ENCODE measurements at regions not wholly inside any gene's neighbourhood (a gene's known extent, or its start where the extent isn't known, plus 50 kb on each side); places are given as distances from the start of the nearest gene placed in this dataset.
A peak's percentile ranks its signal among the peaks of the same experiment; 100 is the strongest.

- intact Hi-C loops (cut with DNase I), result loop anchor here in 7 of 10 donors (2.0 to 10.0 kb wide), 5 partner anchors 69 to 341 kb away; partner anchors contain the start of gene SVIL (in 1 of the 7)
- ATAC-seq, result no peak
- no peak overlapping the region for H3K27ac ChIP-seq
Measured at GRCh38 chr10:29856295-29856694, 203.1 kb downstream of the JCAD start.

GRCh38 chr10:29853913-29854312 lies 205.5 kb downstream of the JCAD start:
- peaks cover 0 to 27% (median 12%) of the 10 kb centered on the region in 12 donors for H3K4me1 ChIP-seq
- no peaks in the 10 kb centered on the region for H3K27me3 ChIP-seq
- H3K36me3 ChIP-seq, result no peaks in the 10 kb centered on the region
- intact Hi-C loops (cut with DNase I), result loop anchor here in 4 of 10 donors (5.0 to 10.0 kb wide), 3 partner anchors 117 to 339 kb away; no protein-coding TSS in a partner anchor
- H3K4me3 ChIP-seq, result no peak overlapping the region
- ATAC-seq (no peak), DNase-seq (no peak)
- 90 to 97% (median 93%) methylated on average over 4 of the region's 4 CpGs for WGBS, 4 donors
- no peak overlapping the region for H3K27ac ChIP-seq
- TF ChIP-seq, protein P1, sequence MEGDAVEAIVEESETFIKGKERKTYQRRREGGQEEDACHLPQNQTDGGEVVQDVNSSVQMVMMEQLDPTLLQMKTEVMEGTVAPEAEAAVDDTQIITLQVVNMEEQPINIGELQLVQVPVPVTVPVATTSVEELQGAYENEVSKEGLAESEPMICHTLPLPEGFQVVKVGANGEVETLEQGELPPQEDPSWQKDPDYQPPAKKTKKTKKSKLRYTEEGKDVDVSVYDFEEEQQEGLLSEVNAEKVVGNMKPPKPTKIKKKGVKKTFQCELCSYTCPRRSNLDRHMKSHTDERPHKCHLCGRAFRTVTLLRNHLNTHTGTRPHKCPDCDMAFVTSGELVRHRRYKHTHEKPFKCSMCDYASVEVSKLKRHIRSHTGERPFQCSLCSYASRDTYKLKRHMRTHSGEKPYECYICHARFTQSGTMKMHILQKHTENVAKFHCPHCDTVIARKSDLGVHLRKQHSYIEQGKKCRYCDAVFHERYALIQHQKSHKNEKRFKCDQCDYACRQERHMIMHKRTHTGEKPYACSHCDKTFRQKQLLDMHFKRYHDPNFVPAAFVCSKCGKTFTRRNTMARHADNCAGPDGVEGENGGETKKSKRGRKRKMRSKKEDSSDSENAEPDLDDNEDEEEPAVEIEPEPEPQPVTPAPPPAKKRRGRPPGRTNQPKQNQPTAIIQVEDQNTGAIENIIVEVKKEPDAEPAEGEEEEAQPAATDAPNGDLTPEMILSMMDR (IDR thresholded peaks at IDR 0.05), result no peak
- TF ChIP-seq POLR2A (IDR thresholded peaks at IDR 0.05), result no peak
- H3K9me3 ChIP-seq, result no peaks in the 10 kb centered on the region

More at GRCh38 chr10:29856295-29856694, 203.1 kb downstream of the JCAD start:
- Histone ChIP-seq H3K36me3 (no peaks in the 10 kb centered on the region), H3K9me3 (no peaks in the 10 kb centered on the region), H3K4me1 (peaks cover 0 to 12% (median 3%) of the 10 kb centered on the region in 12 donors), H3K27me3 (no peaks in the 10 kb centered on the region), H3K4me3 (no peak overlapping the region)
- WGBS, 4 donors, result 94 to 97% (median 95%) methylated on average over 3 of the region's 3 CpGs
- TF ChIP-seq, protein P1 (IDR thresholded peaks at IDR 0.05), result no peak
- DNase-seq, result no peak

GRCh38 chr10:29851241-29851640 lies 208.1 kb downstream of the JCAD start:
- H3K27me3 ChIP-seq, result no peaks in the 10 kb centered on the region
- no peaks in the 10 kb centered on the region for H3K36me3 ChIP-seq
- ATAC-seq (peak in 1 of 4 donors; percentile 45), DNase-seq (no peak)
- TF ChIP-seq, protein P1 (IDR thresholded peaks at IDR 0.05), result no peak
- no peak for TF ChIP-seq POLR2A (IDR thresholded peaks at IDR 0.05)
- intact Hi-C loops (cut with DNase I), result loop anchor here in 4 of 10 donors (5.0 to 10.0 kb wide), 3 partner anchors 114 to 336 kb away; no protein-coding TSS in a partner anchor
- WGBS, 4 donors, result 57 to 67% (median 64%) methylated on average over 5 of the region's 5 CpGs
- H3K27ac ChIP-seq, result peak overlapping the region in 2 of 12 donors; percentile 31 to 79
- H3K9me3 ChIP-seq, result no peaks in the 10 kb centered on the region
- H3K4me1 ChIP-seq, result peaks cover 0 to 22% (median 8%) of the 10 kb centered on the region in 12 donors
- no peak overlapping the region for H3K4me3 ChIP-seq

DNA sequence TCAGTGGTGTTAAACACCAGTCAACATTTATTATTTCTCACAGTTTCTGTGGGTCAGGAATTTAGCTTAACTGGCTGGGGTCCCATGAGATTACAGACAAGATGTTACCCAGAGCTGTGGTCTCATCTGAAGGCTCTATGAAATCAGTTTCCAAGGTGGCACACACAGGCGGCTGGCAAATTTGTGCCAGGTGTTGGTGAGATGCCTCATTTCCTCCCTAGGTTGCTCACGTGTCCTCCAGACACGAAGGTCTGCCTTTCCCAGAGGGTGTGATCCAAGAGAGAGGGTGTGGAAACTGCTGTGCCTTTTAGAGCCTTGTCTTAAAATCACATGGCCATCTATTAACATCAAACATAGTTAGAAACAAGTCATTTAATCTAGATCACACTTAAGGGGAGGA lies 209.0 kb downstream of the JCAD start:
- Histone ChIP-seq H3K9me3 (peaks cover 0 to 3% (median 0%) of the 10 kb centered on the region in 12 donors), H3K27ac (peak overlapping the region in 4 of 12 donors; percentile 7 to 79 (median 31)), H3K27me3 (no peaks in the 10 kb centered on the region), H3K4me3 (no peak overlapping the region), H3K36me3 (no peaks in the 10 kb centered on the region), H3K4me1 (peaks cover 0 to 22% (median 8%) of the 10 kb centered on the region in 12 donors)
- TF ChIP-seq POLR2A (IDR thresholded peaks at IDR 0.05), result no peak
- TF ChIP-seq, protein P1 (IDR thresholded peaks at IDR 0.05), result no peak
- intact Hi-C loops (cut with DNase I), result loop anchor here in 4 of 10 donors (5.0 to 10.0 kb wide), 3 partner anchors 113 to 336 kb away; no protein-coding TSS in a partner anchor
- ATAC-seq (no peak), DNase-seq (no peak)
- 77 to 85% (median 79%) methylated on average over 3 of the region's 3 CpGs for WGBS, 4 donors
